ENCODE measurements at regions not wholly inside any gene's neighbourhood (a gene's known extent, or its start where the extent isn't known, plus 50 kb on each side); places are given as distances from the start of the nearest gene placed in this dataset.
"Not testable (repeated sequence)": the region's sequence is repeated elsewhere in the genome, so short reads cannot be mapped to it uniquely, and the experiment has no call there.

DNA sequence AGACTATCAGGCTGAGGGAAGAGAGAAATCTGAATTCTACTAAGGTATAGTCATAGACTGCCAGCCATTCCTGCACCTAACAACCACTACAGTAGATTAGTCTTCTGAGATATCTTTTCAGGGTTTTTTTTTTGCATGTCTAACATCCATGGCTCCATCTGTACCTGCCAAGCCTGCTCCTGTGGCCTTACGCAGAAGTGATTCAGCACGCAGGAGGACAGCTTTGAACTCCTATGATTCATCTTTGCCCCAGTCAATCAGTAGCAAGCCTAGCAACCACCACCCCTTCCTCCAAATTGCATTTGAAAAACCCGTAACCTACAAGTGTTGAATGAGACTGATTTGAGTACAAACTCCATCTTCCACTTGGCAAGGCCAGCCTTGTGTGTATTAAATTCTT is 520.7 kb upstream of the HS3ST1 start:
- DNase-seq (no peak), ATAC-seq (no peak)
- intact Hi-C loops (cut with DNase I): no loop called here
- no peaks in the 10 kb centered on the region for H3K4me1 ChIP-seq
- no peaks in the 10 kb centered on the region for H3K9me3 ChIP-seq
- no peaks in the 10 kb centered on the region for H3K36me3 ChIP-seq
- no peak overlapping the region for H3K27ac ChIP-seq
- no peaks in the 10 kb centered on the region for H3K27me3 ChIP-seq (ENCODE audit: low read depth)
- no peak overlapping the region for H3K4me3 ChIP-seq
- TF ChIP-seq, protein P1, sequence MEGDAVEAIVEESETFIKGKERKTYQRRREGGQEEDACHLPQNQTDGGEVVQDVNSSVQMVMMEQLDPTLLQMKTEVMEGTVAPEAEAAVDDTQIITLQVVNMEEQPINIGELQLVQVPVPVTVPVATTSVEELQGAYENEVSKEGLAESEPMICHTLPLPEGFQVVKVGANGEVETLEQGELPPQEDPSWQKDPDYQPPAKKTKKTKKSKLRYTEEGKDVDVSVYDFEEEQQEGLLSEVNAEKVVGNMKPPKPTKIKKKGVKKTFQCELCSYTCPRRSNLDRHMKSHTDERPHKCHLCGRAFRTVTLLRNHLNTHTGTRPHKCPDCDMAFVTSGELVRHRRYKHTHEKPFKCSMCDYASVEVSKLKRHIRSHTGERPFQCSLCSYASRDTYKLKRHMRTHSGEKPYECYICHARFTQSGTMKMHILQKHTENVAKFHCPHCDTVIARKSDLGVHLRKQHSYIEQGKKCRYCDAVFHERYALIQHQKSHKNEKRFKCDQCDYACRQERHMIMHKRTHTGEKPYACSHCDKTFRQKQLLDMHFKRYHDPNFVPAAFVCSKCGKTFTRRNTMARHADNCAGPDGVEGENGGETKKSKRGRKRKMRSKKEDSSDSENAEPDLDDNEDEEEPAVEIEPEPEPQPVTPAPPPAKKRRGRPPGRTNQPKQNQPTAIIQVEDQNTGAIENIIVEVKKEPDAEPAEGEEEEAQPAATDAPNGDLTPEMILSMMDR (IDR thresholded peaks at IDR 0.05): no peak

DNA sequence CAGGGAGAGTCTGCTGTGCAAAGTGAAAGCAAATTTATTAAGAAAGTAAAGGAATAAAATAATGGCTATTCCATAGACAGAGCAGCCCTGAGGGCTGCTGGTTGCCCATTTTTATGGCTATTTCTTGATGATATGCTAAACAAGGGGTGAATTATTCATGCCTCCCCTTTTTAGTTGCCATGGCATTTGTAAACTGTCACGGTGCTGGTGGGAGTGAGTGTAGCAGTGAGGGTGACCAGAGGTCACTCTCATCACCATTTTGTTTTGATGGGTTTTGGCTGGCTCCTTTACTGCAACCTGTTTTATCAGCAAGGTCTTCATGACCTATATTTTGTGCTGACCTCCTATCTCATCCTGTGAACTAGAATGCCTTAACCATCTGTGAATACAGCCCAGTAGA is 518.9 kb upstream of the HS3ST1 start:
- DNase-seq; H3K4me1 ChIP-seq; H3K9me3 ChIP-seq; intact Hi-C loops (cut with DNase I); H3K27ac ChIP-seq; H3K36me3 ChIP-seq; ATAC-seq; H3K27me3 ChIP-seq (ENCODE audit: low read depth); H3K4me3 ChIP-seq: not testable (repeated sequence)

DNA sequence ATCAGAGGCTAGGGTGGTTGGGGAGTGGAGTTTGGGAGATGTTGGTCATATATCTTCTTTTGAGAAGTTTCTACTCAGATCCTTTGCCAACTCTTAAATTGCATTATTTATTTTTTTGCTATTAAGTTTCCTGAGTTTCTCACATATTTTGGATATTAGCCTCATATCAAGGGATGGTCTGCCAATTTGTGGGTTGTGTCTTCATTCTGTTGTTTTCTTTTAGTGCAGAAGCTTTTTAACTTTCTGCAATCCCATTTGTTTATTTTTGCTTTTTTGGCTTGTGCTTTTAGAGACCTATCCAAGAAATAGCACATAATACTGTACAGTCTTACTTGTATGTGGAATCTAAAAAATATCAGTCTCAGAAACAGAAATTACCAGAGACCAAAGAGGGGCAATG is 509.2 kb upstream of the HS3ST1 start:
- Histone ChIP-seq H3K4me1 (no peaks in the 10 kb centered on the region), H3K36me3 (no peaks in the 10 kb centered on the region), H3K4me3 (no peak overlapping the region), H3K9me3 (no peaks in the 10 kb centered on the region), H3K27me3 (ENCODE audit: low read depth) (no peaks in the 10 kb centered on the region), H3K27ac (no peak overlapping the region)
- ATAC-seq: no peak
- no peak for DNase-seq
- TF ChIP-seq, protein P1 (IDR thresholded peaks at IDR 0.05): no peak
- intact Hi-C loops (cut with DNase I): no loop called here

DNA sequence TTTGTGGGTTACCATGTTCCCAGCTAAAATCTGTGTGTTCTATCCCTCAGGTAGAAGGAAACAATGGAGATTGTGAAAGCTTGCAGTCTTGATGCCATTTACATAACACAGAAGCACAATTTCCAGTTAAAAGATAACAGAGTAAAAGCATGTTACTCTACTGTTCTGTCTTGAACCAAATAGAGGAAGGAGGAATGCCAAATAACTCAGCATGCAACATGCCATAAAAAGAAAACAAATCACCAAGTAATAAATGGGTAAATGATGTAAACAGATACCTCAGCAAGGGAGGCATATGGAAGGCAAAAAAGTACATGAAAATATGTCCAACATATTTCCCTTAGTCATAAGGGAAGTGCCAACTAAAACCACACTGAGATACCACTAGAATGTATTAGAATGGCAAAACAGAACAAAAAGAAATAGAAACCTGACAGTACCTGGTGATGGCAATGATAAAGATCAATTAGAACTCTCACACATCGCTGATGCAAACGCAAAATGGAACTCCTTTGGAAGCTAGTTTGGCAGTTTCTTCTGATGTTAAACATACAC is 502.6 kb upstream of the HS3ST1 start:
- TF ChIP-seq, protein P1 (IDR thresholded peaks at IDR 0.05): no peak
- no peak for DNase-seq
- intact Hi-C loops (cut with DNase I): no loop called here
- Histone ChIP-seq H3K27ac (no peak overlapping the region), H3K27me3 (ENCODE audit: low read depth) (no peaks in the 10 kb centered on the region), H3K36me3 (no peaks in the 10 kb centered on the region), H3K9me3 (no peaks in the 10 kb centered on the region), H3K4me1 (no peaks in the 10 kb centered on the region), H3K4me3 (no peak overlapping the region)
- no peak for ATAC-seq

DNA sequence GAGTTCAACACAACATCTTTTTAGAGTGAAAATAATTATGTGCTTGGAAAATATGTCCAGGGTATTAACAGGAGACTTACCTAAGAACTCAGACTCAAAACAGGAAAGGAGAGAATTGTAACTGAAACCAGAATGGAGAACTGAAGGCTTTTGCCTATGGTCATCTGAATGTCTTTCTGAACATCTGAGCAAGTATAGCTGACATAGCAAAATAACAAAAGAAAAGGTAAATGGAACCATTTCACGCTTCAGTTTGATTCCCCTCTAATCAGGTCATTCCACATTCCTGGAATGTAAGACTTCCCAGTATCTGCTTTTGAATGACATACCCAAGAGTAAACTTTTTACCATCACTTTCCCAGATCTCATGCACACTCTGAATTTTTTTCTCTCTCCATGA is 500.4 kb upstream of the HS3ST1 start:
- Histone ChIP-seq H3K27me3 (ENCODE audit: low read depth) (no peaks in the 10 kb centered on the region), H3K36me3 (no peaks in the 10 kb centered on the region), H3K4me3 (no peak overlapping the region), H3K4me1 (no peaks in the 10 kb centered on the region), H3K9me3 (no peaks in the 10 kb centered on the region), H3K27ac (no peak overlapping the region)
- TF ChIP-seq, protein P1 (IDR thresholded peaks at IDR 0.05): no peak
- DNase-seq: no peak
- no peak for ATAC-seq
- intact Hi-C loops (cut with DNase I): no loop called here

DNA sequence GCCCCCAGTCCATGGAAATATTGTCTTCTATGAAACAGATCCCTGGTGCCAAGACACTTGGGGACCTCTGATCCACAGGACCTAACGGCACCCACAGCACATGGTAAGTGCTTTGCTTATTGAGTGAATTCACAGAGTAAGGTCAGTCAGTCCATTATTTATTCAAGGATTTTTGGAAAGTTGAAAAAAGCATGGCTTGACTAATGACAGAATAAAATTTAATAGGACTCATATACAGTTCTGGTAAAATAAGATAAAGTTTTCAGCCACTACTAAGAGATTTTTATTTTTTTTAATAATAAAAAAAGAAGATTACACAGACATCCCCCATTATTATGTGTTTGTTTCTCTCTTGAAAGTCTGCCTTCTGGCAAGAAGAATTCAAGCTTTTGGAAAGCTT is 490.6 kb upstream of the HS3ST1 start:
- Histone ChIP-seq H3K4me3 (no peak overlapping the region), H3K27ac (no peak overlapping the region), H3K27me3 (ENCODE audit: low read depth) (no peaks in the 10 kb centered on the region), H3K36me3 (no peaks in the 10 kb centered on the region), H3K9me3 (no peaks in the 10 kb centered on the region), H3K4me1 (no peaks in the 10 kb centered on the region)
- ATAC-seq: no peak
- no peak for DNase-seq
- TF ChIP-seq, protein P1 (IDR thresholded peaks at IDR 0.05): no peak
- intact Hi-C loops (cut with DNase I): no loop called here

Measured in lower lobe of right lung (tissue), 2 donors.